Uterus (tissue), 2 donors: ENCODE measurements at regions not wholly inside any gene's neighbourhood (a gene's known extent, or its start where the extent isn't known, plus 50 kb on each side); places are given as distances from the start of the nearest gene placed in this dataset.

Source experiments
- POLR2A ChIP-seq, 2 donors: fragments of 450-650 bp; IDR thresholded peaks; one replicate each; pipeline ENCODE4 v1.6.1; 2016; ENCODE audit warnings: antibody characterized with exemption in 2 of 2, mild to moderate bottlenecking in 1 of 2, moderate library complexity in 1 of 2
- TF ChIP-seq, protein P1 (sequence below), 4 experiments: fragments of 200-600 bp in 2 of 4; fragments of 450-650 bp in 2 of 4; sonication (generic) in 2 of 4; IDR thresholded peaks; one replicate each; pipeline ENCODE4 v1.5.1; 2016 to 2019; ENCODE audit warnings: antibody characterized with exemption in 4 of 4, mild to moderate bottlenecking in 2 of 4, moderate library complexity in 1 of 4

GRCh38 chr10:65419629-65420028 lies 1506.2 kb upstream of the LRRTM3 start:
- TF ChIP-seq, protein P1, sequence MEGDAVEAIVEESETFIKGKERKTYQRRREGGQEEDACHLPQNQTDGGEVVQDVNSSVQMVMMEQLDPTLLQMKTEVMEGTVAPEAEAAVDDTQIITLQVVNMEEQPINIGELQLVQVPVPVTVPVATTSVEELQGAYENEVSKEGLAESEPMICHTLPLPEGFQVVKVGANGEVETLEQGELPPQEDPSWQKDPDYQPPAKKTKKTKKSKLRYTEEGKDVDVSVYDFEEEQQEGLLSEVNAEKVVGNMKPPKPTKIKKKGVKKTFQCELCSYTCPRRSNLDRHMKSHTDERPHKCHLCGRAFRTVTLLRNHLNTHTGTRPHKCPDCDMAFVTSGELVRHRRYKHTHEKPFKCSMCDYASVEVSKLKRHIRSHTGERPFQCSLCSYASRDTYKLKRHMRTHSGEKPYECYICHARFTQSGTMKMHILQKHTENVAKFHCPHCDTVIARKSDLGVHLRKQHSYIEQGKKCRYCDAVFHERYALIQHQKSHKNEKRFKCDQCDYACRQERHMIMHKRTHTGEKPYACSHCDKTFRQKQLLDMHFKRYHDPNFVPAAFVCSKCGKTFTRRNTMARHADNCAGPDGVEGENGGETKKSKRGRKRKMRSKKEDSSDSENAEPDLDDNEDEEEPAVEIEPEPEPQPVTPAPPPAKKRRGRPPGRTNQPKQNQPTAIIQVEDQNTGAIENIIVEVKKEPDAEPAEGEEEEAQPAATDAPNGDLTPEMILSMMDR (IDR thresholded peaks at IDR 0.05): no peak
- TF ChIP-seq POLR2A (IDR thresholded peaks at IDR 0.05): no peak
